Cardiac fibroblast (primary cell): ENCODE measurements at regions not wholly inside any gene's neighbourhood (a gene's known extent, or its start where the extent isn't known, plus 50 kb on each side); places are given as distances from the start of the nearest gene placed in this dataset.
"Not testable (repeated sequence)": the region's sequence is repeated elsewhere in the genome, so short reads cannot be mapped to it uniquely, and the experiment has no call there.

Source experiments
- DNase-seq, 2 donors: peaks; one replicate each; pipeline versions ENCODE4 v3.0.0 to v3.0.0-alpha.2; 2010; ENCODE audit warnings: low read depth in 2 of 2
- H3K4me3 ChIP-seq, 2 donors: replicated peaks in 1 of 2; 1 replicate in 1 of 2; 2 replicates in 1 of 2; pipeline ENCODE4 v1.5.1; 2011; ENCODE audit warnings: low read depth in 2 of 2, low read length in 2 of 2, mild to moderate bottlenecking in 2 of 2, moderate library complexity in 1 of 2
- CTCF ChIP-seq: IDR thresholded peaks from one replicate; pipeline ENCODE4 v1.5.1; 2011; ENCODE audit warnings: low read depth, mild to moderate bottlenecking, low read length, inconsistent platforms

- no peak for TF ChIP-seq CTCF
- no peak for DNase-seq
- H3K4me3 ChIP-seq = no peak overlapping the region
These were observed 607.5 kb upstream of the KLF12 start for GRCh38 chr13:74741732-74742131.

DNA sequence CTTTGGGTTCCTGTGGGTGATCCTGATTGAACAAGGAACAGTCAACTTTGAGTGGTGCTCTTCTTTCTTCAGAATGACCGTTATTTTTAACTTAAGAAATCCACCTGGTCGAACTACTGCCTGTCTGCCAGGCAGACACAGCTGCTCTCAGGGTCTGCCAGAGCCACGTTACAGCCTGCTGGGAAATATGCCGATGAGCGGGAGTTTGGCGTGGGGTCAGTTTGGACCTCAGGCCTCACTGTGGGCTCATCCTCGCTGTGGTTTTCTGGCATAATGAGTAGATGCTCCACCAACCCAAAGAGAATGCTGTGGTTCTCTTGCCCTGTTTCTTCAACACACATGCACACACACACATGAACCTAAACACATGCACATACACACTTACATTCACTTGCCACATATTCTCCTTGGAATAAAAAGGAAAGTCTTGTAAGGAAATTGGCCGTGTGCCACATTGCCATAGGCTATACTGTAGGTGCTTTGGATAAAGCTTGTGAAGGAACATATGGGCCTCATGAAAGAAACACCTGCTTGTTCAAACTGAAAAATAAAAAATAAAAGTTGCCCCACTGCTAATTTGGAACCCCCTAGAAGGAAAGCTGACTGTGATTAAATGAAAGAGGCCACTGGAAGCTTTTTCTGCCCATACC, 598.7 kb upstream of the KLF12 start:
- H3K4me3 ChIP-seq = no peak overlapping the region
- no peak for TF ChIP-seq CTCF
- no peak for DNase-seq

GRCh38 chr13:74731731-74732130, 597.5 kb upstream of the KLF12 start:
- DNase-seq = no peak
- H3K4me3 ChIP-seq = no peak overlapping the region
- TF ChIP-seq CTCF = no peak

- no peak for TF ChIP-seq CTCF
- H3K4me3 ChIP-seq = no peak overlapping the region
- DNase-seq = peak; percentile 25 to 39
These were observed 596.5 kb upstream of the KLF12 start for GRCh38 chr13:74730556-74731331.

GRCh38 chr13:74726206-74726605, 592.0 kb upstream of the KLF12 start:
- no peak for TF ChIP-seq CTCF
- DNase-seq = no peak
- H3K4me3 ChIP-seq = no peak overlapping the region

DNA sequence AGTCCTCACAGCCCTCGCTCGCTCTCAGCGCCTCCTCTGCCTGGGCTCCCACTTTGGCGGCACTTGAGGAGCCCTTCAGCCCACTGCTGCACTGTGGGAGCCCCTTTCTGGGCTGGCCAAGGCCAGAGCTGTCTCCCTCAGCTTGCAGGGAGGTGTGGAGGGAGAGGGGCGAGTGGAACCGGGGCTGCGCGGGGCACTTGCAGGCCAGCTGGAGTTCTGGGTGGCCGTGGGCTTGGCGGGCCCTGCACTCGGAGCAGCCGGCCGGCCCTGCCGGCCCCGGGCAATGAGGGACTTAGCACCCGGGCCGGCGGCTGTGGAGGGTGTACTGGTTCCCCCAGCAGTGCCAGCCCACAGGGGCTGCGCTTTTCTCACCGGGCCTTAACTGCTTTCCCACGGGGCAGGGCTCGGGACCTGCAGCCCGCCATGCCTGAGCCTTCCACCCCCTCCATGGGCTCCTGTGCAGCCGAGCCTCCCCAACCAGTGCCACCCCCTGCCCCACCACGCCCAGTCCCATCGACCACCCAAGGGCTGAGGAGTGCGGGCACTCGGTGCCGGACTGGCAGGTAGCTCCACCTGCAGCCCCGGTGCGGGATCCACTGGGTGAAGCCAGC, 584.1 kb upstream of the KLF12 start:
- not testable (repeated sequence) for H3K4me3 ChIP-seq, DNase-seq

GRCh38 chr13:74715718-74716117, 581.5 kb upstream of the KLF12 start:
- no peak for TF ChIP-seq CTCF
- H3K4me3 ChIP-seq = no peak overlapping the region
- DNase-seq = peak in 1 of 2 donors; percentile 59
